ENCODE measurements at regions not wholly inside any gene's neighbourhood (a gene's known extent, or its start where the extent isn't known, plus 50 kb on each side); places are given as distances from the start of the nearest gene placed in this dataset.
"Not testable (repeated sequence)": the region's sequence is repeated elsewhere in the genome, so short reads cannot be mapped to it uniquely, and the experiment has no call there.

DNA sequence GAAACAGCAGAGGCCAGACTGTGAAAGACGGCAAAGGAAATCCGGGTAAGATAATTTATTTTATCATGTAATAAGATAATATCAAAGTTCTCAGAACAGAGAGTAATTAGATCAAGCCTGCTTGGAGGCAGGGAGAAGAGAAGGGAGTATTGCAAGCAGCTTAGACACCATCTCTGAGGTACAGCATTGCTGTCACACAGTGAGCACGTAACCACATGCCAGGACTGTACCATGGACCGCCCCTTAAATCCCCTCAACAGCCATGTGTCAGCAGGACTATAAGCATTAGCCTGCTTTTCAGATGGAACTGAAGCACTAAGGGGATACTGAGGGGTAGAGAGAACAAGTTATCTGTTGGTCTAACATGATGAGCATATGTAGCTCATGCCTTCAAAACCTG, 141.5 kb downstream of the C6orf118 start:
- no peak for DNase-seq (ENCODE audit: low read depth)

DNA sequence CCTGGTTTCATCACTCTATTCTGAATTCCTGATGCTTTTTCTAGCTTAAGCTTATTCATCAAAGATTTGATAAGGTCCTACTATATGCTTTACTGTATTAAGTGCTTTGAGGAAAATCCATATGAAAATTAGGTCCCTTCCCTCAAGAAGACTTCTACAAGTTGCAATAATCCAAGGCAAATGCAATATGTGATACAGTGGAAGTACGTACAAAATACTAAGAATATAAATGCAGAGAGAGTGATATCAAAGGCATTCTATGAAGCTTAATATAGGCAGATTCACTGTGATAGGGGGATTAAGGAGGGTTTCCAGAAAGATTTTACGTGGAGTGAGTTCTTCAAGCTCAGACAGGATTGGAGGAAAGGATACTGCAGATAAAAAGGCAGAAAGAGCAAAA, 142.1 kb downstream of the C6orf118 start:
- no peak for DNase-seq (ENCODE audit: low read depth)

DNA sequence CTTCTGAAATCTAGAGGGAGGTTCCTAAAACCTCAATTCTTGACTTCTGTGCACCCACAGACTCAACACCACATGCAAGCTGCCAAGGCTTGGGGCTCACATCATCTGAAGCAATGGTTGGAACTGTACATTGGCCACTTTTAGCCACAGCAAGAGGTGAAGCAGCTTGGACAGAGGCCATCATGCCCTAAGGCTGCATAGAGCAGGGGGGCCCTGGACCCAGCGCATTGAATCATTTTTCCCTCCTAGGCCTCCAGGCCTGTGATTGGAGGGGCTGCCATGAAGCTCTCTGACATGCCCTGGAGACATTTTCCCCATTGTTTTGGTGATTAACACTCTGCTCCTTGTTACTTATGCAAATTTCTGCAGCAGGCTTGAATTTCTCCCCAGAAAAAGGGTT, 145.9 kb downstream of the C6orf118 start:
- DNase-seq (ENCODE audit: low read depth): no peak

DNA sequence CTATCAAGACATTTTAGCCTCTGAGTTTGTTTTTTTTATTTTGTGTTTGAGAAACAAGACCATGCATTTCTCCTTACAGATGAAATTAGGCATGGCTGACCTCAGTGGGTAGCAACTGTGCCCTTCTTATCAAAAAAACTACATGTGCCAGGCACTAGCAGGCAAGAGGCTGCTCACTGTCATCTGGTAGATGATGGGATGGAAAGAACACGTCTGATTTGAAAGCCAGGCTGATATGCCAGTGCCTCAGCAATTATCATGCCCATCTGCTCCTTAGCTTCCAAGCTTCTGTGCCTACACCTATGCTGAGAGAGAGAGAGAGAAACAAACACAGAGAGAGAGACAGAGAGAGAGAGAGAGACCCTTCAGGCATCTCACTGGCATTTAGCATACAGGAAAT, 149.9 kb downstream of the C6orf118 start:
- DNase-seq (ENCODE audit: low read depth): no peak

DNA sequence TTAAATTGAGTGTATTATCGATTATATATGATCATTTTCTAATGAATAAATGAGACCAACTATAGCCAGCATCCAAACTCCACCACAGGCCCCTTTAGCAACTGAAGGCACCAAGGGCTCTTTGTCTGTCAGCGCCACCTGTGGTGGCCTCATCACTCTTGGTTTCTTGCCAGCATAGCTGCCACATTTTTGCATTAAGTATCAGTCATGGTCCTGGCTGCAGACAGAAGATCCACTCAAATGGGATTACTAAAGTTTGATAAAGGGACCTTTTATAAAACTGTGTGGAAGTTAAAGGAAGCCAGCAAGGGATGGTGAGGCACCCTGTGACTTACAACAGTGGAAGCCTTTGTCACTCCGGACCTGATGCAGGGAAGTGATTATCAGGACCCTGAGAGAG, 162.9 kb downstream of the C6orf118 start:
- DNase-seq (ENCODE audit: low read depth): no peak

DNA sequence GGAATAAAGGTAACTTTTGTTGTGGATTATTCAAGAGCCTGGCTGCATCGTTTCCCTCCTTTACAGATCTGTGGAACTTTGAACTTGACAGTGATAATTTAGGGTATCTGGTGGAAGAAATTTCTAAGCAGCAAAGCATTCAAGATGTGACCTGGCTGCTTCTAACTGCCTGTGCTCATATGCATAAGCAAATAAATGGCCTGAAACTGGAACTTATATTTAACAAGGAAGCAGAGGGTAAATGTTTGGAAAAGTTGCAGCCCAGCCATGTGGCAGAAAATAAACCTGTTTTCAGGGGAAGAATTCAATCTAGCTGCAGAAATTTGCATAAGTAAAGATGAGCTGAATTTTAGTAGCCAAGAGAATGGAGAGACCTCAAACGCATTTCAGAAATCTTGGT, 173.5 kb downstream of the C6orf118 start:
- DNase-seq (ENCODE audit: low read depth): no peak

DNA sequence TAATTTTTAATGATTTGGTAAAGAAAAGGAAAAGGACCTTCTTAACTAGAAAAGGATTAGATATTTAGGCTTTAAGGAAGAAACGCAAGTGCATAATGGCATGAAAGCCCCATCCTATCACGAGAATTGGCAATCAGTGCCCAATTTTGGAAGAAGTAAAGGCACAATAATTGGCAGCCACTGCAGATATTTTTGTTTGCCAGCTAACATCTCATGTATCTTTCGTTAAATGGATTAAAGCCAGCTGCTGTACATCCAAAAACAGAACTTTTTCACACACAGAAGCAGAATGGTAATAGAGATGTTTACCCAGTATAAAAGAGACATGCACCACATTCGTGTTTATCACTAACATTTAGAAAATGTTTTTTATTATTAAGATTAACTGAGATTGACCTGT, 180.3 kb downstream of the C6orf118 start:
- no peak for DNase-seq (ENCODE audit: low read depth)

DNA sequence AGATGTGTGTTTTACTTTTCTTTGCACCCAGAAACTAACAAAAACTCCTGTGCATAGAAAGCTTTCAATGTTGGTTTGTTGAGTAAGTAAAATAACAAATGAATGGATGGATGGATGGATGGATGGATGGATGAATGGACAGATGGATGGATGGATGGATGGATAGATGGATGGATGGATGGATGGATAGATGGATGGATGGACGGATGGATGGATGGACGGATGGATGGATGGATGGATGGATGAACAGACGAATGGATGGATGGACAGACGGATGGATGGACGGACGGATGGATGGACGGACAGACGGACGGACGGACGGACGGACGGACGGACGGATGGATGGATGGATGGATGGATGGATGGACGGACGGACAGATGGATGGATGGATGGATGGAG, 181.7 kb downstream of the C6orf118 start:
- DNase-seq (ENCODE audit: low read depth): not testable (repeated sequence)

DNA sequence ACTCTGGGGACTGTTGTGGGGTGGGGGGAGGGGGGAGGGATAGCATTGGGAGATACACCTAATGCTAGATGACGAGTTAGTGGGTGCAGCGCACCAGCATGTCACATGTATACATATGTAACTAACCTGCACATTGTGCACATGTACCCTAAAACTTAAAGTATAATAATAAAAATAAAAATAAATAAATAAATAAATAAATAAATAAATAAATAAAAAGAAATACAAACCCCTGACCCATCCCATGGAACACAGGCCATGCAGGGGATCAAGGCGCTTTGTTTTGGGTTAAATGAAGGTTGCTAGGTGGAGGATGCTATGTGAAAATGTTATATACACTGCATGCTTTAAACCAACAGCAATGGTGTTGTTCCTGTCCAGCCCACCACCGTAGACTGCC, 184.7 kb downstream of the C6orf118 start:
- DNase-seq (ENCODE audit: low read depth): not testable (repeated sequence)

DNA sequence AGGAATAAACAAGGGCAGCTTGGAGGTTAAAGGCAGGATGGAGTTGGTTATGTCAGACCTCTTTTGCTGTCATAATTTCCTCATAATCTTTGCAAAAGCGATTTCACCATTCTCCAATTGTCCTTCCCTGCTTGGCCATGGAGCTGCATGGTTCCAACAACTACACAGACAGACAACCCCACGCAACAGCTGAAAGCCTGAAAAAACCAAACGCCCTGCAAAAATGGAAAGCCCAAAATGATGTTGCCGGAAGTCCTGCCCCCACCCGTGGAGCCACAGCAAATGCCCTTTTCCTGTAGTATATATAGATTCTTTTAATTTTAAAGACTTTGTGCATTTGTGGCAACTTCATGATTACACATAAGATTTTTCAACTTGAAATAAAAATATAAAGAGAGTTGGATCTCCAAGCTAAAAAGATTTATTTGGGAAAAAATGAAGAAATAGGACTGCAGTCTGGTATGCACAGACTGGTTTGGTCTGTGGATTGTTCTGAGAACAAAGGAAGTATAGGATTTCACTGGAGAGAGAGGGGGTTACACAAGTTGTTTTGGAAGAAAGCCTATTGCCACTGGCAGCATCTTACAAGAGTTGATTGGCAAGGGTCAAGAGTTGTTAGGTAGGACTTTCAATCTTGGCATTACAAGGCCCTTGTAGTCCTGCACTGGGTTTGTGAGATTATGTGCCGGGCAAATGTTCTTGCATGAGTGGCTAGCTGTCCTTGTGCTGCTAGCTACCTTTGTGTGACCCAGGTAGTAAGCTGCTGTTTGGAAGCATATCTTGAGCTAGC, 190.0 kb downstream of the C6orf118 start:
- DNase-seq (ENCODE audit: low read depth): no peak

DNA sequence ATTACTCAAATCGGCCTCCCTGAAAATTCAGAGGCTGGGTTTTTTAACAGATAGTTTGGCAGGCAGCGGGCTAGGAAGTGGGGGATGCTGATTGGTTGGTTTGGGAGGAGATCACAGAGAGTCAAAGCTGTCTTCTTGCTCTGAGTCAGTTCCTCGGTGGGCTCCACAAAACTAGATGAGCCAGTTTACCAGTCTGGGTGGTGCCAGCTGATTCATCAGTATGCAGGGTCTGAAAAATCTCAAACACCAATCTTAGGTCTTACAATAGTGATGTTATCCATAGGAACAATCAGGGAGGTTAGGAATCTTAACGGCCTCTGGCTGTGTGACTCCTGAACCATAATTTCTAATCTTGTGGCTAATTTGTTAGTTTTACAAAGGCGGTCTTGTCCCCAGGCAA, 190.7 kb downstream of the C6orf118 start:
- no peak for DNase-seq (ENCODE audit: low read depth)

DNA sequence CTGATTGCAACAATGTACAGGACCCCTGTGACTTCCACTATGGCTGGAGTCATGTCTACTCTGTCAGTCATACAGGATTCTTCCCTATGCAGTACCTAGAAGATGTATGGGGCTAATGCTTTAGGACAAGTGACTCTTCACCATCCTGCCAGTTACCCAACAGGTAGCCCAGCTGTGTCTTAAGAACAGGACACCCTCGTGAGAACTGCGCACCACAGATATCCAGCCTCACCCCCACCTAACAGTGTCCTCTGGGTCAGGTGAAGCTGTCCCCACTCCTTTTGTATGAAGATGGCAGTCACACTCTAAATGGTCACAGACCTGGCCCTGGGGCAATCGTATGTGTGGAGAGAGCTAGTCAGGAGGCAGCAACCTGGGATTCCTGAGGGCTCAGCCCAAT, 191.6 kb downstream of the C6orf118 start:
- no peak for DNase-seq (ENCODE audit: low read depth)

DNA sequence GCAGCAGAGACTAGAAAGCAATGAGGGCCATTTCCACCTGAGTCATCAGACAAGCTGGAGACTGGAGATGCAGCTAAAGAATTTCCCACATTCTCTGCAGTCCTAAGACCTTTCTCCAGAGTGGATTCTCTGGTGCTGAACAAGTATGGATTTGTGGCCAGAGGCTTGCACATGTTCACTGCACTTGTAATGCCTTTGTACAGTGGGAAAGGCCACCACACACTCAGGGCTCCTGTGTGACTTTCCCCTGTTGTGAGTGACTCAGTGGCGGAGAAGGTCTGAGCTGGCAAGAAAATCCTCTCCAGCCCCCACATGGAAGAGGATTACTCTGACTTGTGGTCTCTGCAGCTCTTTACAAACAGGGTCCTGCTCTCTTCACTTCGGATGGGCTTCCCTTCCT, 192.3 kb downstream of the C6orf118 start:
- no peak for DNase-seq (ENCODE audit: low read depth)

DNA sequence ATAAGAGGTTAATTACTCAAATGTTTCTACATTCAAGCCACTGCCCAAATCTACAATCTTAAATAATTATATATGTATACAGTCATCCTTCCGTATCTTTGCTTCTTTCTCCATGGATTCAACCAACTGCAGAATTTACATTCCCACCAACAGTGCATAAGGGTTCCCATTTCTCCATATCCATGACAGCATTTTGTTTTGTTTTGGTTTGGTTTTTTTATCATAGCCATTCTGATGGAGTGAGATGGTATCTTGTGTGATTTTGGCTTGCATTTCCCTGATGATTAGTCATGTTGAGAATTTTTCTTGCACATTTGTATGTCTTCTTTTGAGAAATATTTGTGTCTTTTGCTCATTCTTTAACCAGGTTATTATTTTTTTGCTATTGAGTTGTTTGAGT, 198.5 kb downstream of the C6orf118 start:
- no peak for DNase-seq (ENCODE audit: low read depth)

DNA sequence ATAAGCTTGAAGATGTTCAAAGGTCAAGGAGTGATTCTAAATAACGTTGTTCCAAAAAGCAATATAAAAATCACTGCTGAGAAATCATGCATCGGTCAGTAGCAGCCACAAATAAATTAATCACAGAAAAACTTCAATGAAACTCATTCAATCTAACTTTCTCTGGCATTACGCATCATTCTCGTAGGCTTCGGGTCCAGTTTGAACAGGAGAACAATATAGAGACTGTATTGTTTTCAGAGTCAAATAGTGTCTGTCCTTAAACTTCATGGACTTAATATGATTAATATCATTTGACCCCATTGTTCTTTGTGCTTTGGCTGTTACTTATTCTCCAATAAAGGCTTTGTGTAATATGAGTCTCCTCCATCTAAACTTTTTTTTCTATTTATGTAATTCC, 200.4 kb downstream of the C6orf118 start:
- DNase-seq (ENCODE audit: low read depth): no peak

DNA sequence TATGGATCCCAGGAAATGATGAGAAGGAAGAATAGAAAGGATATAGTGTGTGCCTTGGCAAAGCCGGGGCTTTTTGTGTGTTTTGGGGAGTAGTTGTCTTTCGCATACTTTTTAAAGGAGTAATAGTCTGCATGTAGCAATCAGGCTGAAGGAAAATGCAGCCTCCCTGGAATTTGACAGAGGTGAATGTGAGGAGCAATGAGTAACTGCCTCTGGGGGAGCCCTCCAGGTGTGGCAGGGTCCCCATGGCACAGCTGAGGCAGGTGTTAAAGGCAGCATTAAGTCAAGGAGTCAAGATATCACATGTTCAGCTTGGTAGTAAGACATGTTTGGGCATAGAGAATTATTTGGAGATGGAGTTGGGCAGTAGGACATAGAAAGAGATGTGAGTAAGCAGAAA, 203.1 kb downstream of the C6orf118 start:
- no peak for DNase-seq (ENCODE audit: low read depth)

DNA sequence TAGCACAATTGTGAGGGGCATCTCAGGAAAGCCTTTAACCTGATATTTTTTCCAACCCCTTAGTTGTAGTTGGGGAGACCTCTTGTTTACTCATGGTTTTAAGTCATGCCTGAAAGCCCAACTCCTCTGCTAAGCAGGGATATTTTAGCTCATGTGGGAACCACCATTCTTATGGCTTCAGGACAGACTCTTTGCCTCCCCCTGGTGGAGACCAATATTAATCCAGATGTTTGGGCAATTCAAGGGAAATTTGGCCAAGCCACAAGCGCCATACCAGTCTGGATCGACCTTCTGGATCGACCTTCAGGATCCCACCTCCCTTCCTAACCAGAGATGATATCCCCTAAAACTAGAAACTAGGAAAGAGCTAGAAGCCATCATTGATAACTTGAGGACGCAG, 211.2 kb downstream of the C6orf118 start:
- no peak for DNase-seq (ENCODE audit: low read depth)

DNA sequence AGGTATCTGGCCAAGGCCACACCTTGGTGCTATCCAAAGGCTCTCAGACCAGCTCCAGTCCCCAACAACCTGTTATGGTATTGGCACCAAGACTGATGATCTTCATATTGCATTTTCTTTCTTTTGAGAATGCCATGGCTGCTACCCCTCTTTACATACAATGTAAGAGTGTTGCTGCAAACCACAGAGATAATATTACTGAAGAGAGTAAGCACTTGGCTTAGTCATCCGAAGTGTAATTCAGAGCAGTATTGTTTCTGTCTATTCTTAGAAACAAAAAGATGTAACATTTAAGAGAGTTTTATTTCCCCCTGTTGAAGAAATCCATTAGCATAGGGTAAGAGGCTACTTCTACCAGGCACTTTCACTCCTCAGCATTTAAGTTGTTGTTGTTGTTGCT, 212.5 kb downstream of the C6orf118 start:
- DNase-seq (ENCODE audit: low read depth): no peak

DNA sequence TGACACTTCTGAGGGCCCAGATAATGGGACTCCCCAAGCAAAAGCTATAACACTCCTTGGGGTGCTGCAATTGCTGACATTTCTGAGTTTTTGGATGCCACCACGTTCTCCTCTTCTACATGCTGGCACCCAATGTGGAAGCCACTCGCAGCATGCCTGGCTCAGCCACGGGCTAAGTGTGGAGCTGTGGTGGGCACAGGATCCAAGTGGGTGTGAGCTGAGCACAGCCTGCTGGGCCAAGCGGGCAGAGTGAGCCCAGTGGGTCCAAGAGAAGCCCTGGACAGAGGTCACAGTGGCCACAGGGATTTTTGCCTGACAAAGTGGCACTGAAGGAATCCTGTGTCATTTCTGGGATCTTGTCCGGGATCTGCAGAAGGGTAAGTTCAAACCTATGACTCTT, 213.2 kb downstream of the C6orf118 start:
- no peak for DNase-seq (ENCODE audit: low read depth)

DNA sequence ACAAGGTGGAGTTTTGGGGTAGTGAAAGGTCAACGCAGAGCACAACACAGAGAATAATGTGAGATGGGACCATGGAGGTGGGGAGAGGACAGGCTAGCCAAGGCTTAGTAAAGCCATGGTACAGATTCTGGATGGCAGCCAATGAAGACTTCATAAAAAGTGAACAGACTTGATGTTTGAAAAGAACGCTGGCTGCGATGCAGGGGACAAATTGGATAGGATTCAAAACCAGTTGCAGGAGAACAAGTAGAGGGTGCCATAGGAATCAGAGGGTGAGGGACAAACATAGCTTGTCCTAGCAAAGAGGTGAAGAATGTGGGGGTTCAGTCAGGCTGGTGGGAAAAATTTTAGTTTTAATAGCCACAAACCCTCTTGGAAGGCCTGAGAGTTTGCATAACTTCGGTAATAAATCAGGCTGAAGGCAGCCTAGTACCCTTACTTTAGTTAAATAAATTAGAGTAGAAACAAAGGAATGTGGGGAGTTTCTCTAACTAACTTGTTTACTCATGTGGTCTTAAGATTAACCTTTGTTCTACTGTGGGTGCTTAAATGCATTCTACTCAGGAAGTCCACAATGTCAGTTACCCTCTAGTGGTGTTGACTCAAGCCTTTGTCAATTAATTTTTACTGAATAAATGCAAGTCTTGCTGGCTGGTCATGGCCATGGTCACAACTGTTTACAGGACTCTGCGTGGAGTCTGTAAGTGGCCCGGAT, 216.4 kb downstream of the C6orf118 start:
- DNase-seq (ENCODE audit: low read depth): no peak

DNA sequence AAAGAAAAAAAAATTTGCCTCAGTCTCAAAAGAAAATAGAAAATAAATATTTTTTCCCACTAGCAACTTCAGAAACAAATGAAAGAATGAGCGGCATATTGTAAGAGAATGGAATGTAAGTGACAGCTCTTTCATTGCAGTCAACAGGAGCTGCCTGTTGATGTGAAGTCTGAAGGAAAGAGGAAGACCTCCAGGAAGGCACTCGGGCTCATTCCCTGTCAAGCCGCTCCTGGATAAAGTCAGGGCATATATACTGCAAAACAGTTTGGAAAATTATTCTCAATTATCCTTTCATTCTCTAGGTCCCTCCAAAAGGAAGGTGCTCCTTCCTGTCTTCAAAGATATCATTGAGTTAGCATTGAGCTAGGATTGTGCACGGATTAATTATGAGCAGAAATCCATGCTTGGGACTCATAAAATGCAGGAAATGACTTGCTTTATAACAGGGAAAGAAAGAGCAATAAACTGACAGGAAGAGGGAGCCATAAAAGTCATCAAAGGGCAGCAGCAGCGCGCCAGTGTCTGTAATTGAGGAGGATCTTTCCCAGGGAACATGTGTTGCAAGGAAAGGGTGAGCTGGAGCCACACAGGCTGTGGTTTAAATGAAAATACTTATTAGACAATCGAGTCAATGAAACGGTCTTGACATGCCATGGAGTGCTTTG, 218.2 kb downstream of the C6orf118 start:
- no peak for DNase-seq (ENCODE audit: low read depth)

DNA sequence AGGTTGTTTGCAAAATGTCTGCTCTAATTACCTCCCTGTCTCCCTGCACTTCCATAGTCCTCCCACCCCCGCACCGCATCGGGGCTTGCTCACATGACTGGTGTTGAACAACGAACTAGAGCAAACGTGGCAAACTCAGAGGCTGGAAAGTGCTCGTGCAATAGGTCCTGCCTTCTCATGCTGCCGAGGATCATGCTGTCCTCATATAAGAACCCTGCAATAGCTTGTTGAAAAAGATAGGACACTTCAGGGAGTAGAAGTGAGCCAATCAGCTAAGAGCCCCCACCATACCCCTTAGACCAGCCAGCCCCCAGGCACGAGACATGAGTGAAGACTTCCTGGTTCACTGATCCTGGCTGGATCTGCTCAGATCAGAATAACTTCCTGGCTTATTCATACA, 219.2 kb downstream of the C6orf118 start:
- DNase-seq (ENCODE audit: low read depth): no peak

DNA sequence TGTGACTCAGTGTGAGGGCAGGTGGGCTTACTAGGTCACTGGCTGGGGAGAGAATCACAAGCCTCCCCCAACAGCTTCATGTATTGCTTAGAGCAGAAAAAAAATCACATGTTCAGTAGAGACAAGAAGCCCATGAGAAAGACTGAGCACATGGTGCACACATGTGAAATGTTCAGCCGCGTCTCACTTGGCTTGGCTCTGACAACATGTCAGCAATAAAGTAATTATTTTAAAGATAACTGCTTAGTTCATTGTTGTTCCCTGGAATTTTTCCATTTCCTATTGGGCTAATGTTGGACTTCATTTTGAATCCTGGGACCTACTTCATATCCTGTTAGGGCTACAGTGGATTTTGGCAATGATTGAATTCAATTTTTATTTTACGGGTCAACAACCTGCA, 222.6 kb downstream of the C6orf118 start:
- DNase-seq (ENCODE audit: low read depth): no peak

All from activated T-helper 1 cell treated with Interleukin-2 at 50 U/mL for 16 hours (primary cell).